ENCODE measurements at regions not wholly inside any gene's neighbourhood (a gene's known extent, or its start where the extent isn't known, plus 50 kb on each side); places are given as distances from the start of the nearest gene placed in this dataset.

GRCh38 chr17:5789528-5789927 is 205.2 kb upstream of the NLRP1 start:
- DNase-seq = no peak

DNA sequence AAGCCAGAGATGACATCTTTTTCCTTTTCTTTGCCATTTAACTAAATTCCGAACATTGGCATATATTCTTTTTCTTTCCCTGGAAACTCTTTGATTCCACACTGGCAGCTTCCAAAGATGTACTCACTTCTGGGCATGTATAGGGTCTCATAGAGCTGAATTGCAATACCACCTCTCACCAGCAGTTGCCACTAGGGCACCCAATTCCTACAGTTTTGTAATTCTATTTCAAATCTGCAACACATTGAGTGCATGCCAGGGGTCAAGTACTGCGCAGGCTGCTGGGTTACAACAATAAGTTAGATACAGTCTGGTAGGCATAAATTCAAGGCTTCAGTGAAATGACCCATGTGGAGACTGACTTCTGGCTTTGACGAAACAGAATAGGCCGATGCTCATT is 208.8 kb upstream of the NLRP1 start:
- no peak for DNase-seq

DNA sequence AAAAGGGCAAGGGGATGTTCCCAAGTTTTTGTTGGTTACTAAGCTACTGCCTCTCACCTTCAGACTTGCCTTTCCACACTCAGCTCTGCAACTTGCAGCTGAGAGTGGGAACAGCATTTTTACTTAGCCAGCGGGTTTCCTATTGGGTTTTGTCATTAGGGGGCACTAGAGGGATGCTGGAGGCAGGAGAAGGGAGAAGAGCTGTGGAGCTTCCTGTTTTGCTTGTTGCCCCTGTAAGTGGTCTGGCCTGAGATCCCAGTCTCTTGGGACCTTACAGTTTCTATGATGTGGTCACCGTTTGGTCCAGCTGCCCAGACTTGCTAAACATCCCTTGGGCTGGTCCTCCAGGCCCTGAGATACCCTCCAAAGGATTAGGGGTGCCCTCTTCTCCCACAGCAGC is 209.6 kb upstream of the NLRP1 start:
- no peak for DNase-seq

DNA sequence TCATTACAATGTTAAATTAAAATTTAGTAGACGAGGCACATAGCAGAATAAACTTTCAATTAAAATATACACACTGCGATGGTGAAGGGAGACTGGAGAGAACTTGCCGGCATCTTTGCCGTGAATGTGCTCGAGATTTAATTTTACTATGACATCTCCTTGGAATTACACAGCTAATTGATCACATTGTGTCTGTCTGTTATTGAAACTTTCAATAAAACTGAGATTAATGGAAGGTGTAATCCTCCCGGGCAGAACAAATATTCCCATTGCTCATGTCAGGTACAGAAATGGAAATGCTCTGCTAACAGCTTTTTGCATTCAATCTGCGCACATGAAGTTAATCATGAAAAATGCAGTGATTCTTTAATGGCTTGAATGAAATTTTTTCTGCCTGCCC is 210.1 kb upstream of the NLRP1 start:
- no peak for DNase-seq

GRCh38 chr17:5794881-5795506 is 210.7 kb upstream of the NLRP1 start:
- DNase-seq = no peak

DNA sequence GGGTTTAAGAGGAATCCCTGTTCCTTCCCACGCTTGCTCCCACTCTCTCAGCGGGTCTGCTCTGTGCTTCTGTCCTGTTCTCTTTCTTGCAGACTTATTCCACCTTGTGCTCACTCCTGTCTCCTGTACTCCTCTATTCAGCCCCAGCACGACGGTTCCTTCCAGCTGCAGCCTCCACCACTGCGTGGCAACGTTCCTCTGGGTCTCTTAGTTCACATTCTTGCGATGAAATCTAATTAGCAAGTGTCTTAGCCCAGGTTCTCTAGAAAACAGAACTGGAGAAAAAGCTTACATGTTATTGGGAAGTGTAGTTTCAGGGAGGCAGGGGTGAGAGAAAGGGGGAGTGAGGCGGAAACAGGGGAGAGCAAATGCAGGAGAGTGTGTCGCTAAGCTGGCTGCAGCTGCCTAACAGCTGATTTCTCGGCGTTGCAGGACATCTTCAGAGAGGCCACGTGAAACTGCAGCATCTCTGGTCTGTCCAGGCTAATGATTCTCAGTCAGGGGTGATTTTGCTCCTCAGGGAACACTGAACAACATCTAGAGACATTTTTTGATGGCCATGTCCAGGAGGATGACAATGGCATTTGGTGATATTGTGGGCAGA is 213.2 kb upstream of the NLRP1 start:
- no peak for DNase-seq

- no peak for DNase-seq
Observed at GRCh38 chr17:5798094-5798493, 213.8 kb upstream of the NLRP1 start.

GRCh38 chr17:5800131-5800530 is 215.8 kb upstream of the NLRP1 start:
- DNase-seq = no peak

DNA sequence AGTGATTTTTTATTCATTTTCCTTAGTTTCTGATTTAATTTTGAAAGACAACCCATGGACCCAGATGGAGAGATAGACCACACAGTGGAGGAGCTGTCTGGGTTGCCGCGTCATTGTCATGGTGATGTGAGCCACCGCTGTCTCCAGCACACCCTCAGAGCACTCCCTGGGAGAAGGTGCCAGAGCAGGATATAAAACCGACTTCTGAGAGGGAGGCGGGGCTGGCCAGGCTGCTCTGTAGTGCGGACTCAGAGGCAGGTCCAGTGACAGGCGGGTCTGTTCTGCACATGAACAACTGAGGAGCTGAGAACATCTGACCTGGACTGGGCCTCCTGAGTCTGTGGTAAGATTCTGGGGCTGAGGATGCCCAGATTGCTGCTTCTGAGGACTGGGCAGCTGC is 216.3 kb upstream of the NLRP1 start:
- no peak for DNase-seq

GRCh38 chr17:5804251-5804650 is 219.9 kb upstream of the NLRP1 start:
- no peak for DNase-seq

DNA sequence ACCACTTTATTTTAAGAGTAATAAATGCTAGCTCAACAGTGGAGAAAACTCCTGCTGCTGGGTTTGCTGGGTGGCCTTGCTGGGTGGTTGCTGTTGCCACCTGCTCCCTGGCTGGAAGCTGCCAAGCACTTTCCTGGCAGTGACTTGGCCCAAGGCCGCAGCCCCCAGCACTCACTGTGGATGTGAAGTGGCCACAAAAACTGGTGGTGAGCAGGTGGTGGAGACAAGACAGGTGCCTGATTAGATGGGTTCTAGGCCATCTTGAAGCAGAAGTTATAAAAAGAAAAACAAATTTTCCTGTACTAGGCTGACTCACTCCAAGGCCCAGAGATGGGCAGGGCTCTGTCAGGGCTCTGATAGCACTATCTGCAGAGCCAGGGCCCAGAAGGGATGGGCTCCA is 224.7 kb upstream of the NLRP1 start:
- no peak for DNase-seq

DNA sequence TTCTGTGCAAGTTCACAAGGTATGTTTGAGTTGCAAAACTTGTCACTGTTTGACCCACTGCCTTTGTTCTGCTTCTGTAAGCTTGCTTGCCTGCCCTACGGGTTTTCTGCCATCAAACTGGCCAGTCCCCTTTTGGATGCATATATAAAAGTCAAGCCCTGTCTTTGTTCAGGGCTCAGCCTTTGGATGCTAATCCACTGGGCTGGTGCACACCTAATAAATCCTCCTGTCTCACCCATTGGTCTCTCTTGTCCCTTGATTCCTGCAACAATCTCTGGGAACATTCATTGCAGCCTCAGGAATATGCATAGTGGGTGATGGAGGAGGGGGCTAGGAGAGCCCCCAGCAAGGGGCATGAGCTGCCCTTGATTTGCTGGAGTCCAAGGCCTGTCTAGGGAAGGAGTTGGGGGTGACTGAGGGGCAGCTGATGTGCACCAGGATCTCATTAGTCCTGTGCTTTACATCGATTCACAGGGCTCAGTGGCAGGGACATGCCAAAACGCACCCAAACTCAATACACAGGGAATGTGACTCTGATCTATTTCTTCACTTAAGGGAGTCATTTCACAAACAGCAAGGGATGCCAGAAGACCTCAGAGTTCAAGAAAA is 225.4 kb upstream of the NLRP1 start:
- DNase-seq = no peak

DNA sequence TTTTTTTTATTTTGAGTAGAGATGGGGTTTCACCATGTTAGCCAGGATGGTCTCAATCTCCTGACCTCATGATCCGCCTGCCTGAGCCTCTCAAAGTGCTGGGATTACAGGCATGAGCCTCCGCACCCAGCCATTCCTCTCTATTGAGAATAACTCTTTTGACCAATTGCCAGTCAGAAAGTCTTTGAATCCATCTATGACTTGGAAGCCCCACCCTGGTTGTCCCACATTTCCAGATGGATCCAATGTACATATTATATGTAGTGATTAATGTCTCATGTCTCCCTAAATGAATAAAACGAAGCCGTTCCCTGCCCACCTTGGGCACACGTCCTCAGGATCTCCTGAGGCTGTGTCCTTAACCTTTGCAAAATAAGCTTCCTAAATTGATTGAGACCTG is 228.3 kb upstream of the NLRP1 start:
- DNase-seq = no peak

- no peak for DNase-seq
Observed at GRCh38 chr17:5813357-5813756, 229.0 kb upstream of the NLRP1 start.

- no peak for DNase-seq
Observed at GRCh38 chr17:5815396-5815795, 231.1 kb upstream of the NLRP1 start.

- DNase-seq = no peak
Observed at GRCh38 chr17:5816491-5817070, 232.3 kb upstream of the NLRP1 start.

- no peak for DNase-seq
Observed at GRCh38 chr17:5817475-5818395, 233.4 kb upstream of the NLRP1 start.

GRCh38 chr17:5819396-5819795 is 235.1 kb upstream of the NLRP1 start:
- DNase-seq = no peak

- no peak for DNase-seq
Observed at GRCh38 chr17:5819921-5820685, 235.8 kb upstream of the NLRP1 start.

- DNase-seq = no peak
Observed at GRCh38 chr17:5820721-5821456, 236.6 kb upstream of the NLRP1 start.

DNA sequence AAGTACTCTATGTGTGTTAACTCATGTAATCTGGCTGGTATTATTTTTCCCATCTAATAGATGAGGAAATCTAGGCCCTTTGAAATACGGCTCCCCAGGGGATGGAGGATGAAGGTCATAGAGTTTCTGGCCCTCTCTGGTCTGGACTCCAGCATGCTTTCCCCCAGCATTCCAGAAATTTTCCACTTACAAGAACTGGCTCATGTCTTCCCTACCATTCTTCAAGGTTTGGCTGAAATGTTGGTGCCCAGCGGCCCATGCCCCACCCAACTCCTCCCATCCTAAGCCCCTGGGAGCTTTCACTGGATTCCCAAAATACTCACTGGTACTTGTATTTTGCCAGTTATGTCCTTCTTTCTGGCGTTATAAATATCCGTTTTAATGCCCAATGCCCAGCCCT is 237.5 kb upstream of the NLRP1 start:
- DNase-seq = no peak

Measured in CD4-positive, alpha-beta T cell treated with Interleukin-6 for 4 hours (primary cell).